GM12874 (cell line): ENCODE measurements at regions not wholly inside any gene's neighbourhood (a gene's known extent, or its start where the extent isn't known, plus 50 kb on each side); places are given as distances from the start of the nearest gene placed in this dataset.

Experiments used
- CTCF ChIP-seq: IDR thresholded peaks from 2 replicates; pipeline ENCODE4 v1.5.1; 2011; ENCODE audit warnings: low read depth, mild to moderate bottlenecking, control low read depth, low read length, moderate library complexity; ENCODE audit not compliant: insufficient read depth

DNA sequence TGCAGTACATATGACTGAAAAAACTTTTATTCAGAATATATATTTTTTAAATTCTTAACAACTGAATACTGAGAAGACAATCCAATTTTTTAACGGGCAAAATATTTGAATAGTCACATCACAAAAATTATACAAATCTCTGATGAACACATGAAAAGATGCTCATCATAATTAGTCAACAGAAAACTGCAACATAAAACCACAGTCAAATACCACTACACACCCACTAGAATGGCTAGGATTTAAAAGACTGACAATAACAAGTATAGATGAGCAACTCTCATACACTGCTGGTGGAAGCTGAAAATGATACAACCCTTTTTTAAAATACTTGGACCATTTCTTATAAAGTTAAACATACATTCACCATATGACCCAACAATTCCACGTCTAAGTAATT lies 87.7 kb upstream of the TNFSF4 start:
- TF ChIP-seq CTCF, result no peak

DNA sequence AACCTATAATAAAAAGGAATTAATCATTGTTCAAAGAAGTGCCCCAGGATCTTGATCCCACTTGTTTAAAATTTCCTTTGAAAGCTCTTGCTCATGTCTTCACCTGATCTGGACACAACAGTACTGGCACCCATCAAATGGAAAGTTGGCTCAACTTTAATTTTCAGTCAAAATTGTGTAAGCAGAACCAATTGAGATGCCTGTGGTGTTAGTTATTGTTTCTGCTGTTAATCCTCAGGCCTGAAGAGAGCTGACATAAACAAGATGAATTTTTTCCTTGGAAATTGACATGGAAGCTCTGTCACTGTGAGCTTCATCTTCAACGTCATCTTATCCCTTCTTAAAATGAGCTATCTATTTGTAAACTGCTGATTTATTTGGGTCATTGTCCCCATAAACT lies 88.3 kb upstream of the TNFSF4 start:
- TF ChIP-seq CTCF, result no peak

DNA sequence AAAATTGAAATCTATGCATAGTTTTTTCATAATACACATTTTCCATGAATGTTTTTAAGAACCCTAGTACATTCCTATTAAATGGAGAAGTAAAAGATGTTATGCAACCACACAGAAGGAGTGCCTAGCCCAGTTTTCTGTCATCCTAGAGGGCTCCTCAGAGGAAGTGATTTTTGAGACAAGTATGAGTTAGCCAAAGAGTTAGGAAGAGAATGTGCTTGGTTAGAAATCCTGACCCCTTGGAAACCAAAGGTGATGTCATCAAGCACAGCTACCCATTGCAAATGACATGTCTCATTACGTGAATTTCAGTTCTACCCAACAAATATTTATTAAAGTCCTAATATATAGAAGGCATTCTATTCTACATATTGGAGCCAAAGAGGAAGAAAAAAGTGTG lies 88.9 kb upstream of the TNFSF4 start:
- no peak for TF ChIP-seq CTCF

DNA sequence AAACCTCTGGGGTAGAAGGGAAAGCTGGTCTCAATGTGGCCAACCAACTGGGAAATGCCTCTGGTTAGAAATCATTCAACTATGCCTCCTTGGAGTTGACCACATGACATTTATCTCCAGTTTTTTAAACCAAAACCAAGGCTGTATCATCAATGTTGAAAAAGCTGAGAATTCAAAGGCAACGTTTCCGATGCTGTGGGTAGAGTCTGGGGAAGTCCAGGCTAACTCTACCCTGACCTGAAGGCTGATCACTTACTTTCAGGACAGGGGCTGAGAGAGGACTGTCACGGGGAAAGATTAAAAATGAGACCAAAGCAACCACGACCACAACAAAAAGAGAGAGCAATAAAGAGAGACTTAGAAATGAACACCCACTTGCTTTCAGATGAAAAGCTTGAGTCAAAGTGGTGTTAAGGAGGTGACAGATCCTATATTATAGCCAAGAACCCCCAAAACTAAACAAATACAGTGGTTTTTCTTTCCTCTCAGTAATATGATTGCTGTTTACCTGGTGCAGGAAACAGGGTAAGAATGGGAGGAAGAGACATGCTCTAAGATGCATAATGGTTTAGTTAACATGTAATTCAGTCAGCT lies 90.8 kb upstream of the TNFSF4 start:
- no peak for TF ChIP-seq CTCF

GRCh38 chr1:173300061-173301044 lies 93.2 kb upstream of the TNFSF4 start:
- no peak for TF ChIP-seq CTCF

DNA sequence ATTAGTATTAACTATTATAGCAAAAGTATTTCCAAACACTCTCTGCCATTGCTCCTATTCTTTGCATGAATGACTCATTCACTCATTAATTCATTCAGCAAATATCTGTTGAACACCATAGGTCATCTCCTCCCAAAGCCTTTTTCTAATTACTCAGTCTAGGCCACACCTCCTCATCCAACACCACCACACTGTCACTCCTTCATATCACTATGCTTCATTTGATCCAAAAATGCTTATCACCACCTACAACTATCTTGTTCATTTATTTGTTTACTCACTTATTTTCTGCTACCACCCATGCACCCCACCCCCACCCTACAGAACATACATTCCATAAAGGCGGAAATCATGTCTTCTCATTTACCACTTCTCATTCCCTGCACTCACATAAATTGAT lies 94.4 kb upstream of the TNFSF4 start:
- no peak for TF ChIP-seq CTCF

DNA sequence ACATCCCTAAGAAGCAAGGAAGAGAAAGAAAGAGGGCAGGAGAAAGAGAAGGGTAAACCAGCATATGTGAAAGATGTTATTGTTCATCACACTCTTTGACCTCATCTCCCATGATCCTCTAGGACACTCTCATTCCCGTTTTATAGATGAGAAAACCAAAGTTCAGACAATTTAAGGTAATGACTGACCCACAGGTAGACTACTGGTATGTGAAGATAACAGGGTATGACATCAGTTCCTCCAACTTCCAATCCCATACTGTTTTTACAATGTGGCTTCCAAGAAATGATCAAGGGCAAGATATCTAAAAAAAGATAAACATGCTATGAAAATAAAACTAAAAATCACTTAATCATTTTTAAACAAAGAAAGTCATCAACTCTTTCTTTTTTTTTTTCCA lies 95.2 kb upstream of the TNFSF4 start:
- no peak for TF ChIP-seq CTCF
